HCT116 (cell line): ENCODE measurements at regions not wholly inside any gene's neighbourhood (a gene's known extent, or its start where the extent isn't known, plus 50 kb on each side); places are given as distances from the start of the nearest gene placed in this dataset.

Experiments
- ATAC-seq: fragments of 200-7000 bp; cut with Tn5 transposase; 2 replicates; pipeline ENCODE4 v1.9.1; 2020; ENCODE audit warnings: mild to moderate bottlenecking, moderate library complexity
- BruUV-seq: library from RNA; stranded (reverse); fragments of 400-500 nt; replicated peaks from 2 replicates; lab custom pipeline; 2021; lab: Mats Ljungman, UMichigan
- CTCF ChIA-PET: fragments of 300-600 bp; sonication (Branson Sonifier 250); formaldehyde crosslinking; loops from one replicate; lab custom pipeline; 2021; ENCODE audit warnings: antibody characterized with exemption; lab: Charles Lee
- POLR2A ChIA-PET: fragments of 300-600, 350-600 bp; sonication (Branson Sonifier 250); formaldehyde crosslinking; loops from one replicate; lab custom pipeline; 2021; ENCODE audit warnings: antibody characterized with exemption; lab: Charles Lee
- RAD21 ChIA-PET, 2 experiments: fragments of 300-600 bp; sonication (Branson Sonifier 250); formaldehyde crosslinking; loops; one replicate each; lab custom pipeline; 2023; ENCODE audit warnings: low total read pairs in 2 of 2; ENCODE audit not compliant: uncharacterized antibody in 2 of 2, unreplicated experiment in 2 of 2, low non-redundant PET in 1 of 2; lab: Charles Lee
- DNase-seq: peaks from one replicate; pipeline ENCODE4 v3.0.0-alpha.2; 2010; ENCODE audit warnings: low read depth, low spot score
- H2AFZ ChIP-seq: fragments of 200-600 bp; shearing (Covaris generic), sonication (generic); 2 replicates; pipeline ENCODE4 v1.6.1; 2017; ENCODE audit warnings: low read depth, mixed run types, mixed read lengths, antibody characterized with exemption, low read length; ENCODE audit not compliant: poor library complexity, severe bottlenecking
- H3K27ac ChIP-seq: 2 replicates; pipeline ENCODE4 v1.5.1; 2012; ENCODE audit warnings: low read depth, low read length
- H3K27me3 ChIP-seq: fragments of 200-600 bp; sonication (generic); 2 replicates; pipeline ENCODE4 v1.6.1; 2016; ENCODE audit warnings: mixed run types, low read length, mixed read lengths; ENCODE audit not compliant: insufficient read depth
- H3K36me3 ChIP-seq, 2 experiments: fragments of 200-500 bp in 1 of 2; fragments of 200-600 bp in 1 of 2; sonication (Bioruptor generic) in 1 of 2; sonication (generic) in 1 of 2; 2 replicates each; pipeline versions ENCODE4 v1.5.1 to v1.6.1; 2014 to 2016; ENCODE audit warnings: low read length in 2 of 2, inconsistent platforms in 1 of 2, mixed read lengths in 1 of 2, mixed run types in 1 of 2; ENCODE audit not compliant: insufficient read depth in 2 of 2, control insufficient read depth in 1 of 2
- H3K4me1 ChIP-seq, 2 experiments: fragments of 200-600 bp in 1 of 2; sonication (generic) in 1 of 2; 2 replicates each; pipeline versions ENCODE4 v1.5.1 to v1.6.1; 2012 to 2017; ENCODE audit warnings: low read length in 2 of 2, inconsistent platforms in 1 of 2, mild to moderate bottlenecking in 1 of 2, mixed read lengths in 1 of 2, mixed run types in 1 of 2, moderate library complexity in 1 of 2; ENCODE audit not compliant: insufficient read depth in 2 of 2, control insufficient read depth in 1 of 2
- H3K4me2 ChIP-seq: fragments of 200-600 bp; sonication (generic); 2 replicates; pipeline ENCODE4 v1.6.1; 2017; ENCODE audit warnings: mixed run types, low read length, mixed read lengths
- H3K4me3 ChIP-seq, 2 experiments: fragments of 200-600 bp in 1 of 2; sonication (generic) in 1 of 2; replicated peaks in 1 of 2; 2 replicates each; pipeline ENCODE4 v1.5.1; 2011 to 2016; ENCODE audit warnings: low read length in 2 of 2, control low read depth in 1 of 2, low read depth in 1 of 2, mild to moderate bottlenecking in 1 of 2, mixed read lengths in 1 of 2, mixed run types in 1 of 2
- H3K79me2 ChIP-seq: fragments of 200-600 bp; sonication (generic); 2 replicates; pipeline ENCODE4 v1.6.1; 2017; ENCODE audit warnings: mild to moderate bottlenecking, mixed run types, low read length, moderate library complexity, mixed read lengths; ENCODE audit not compliant: insufficient read depth
- H3K9ac ChIP-seq: fragments of 200-600 bp; sonication (generic); 2 replicates; pipeline ENCODE4 v1.6.1; 2016; ENCODE audit warnings: low read length, mixed read lengths
- H3K9me2 ChIP-seq: fragments of 200-600 bp; sonication (generic), shearing (Covaris generic); 2 replicates; pipeline ENCODE4 v1.6.1; 2017; ENCODE audit warnings: mixed run types, mild to moderate bottlenecking, moderate library complexity; ENCODE audit not compliant: insufficient read depth
- H3K9me3 ChIP-seq, 2 experiments: fragments of 200-500 bp in 1 of 2; fragments of 200-600 bp in 1 of 2; sonication (Bioruptor generic) in 1 of 2; sonication (generic) in 1 of 2; 2 replicates each; pipeline ENCODE4 v1.6.1; 2014 to 2017; ENCODE audit warnings: low read length in 2 of 2, mixed read lengths in 2 of 2, inconsistent platforms in 1 of 2, low read depth in 1 of 2, mild to moderate bottlenecking in 1 of 2, mixed run types in 1 of 2, moderate library complexity in 1 of 2; ENCODE audit not compliant: control insufficient read depth in 1 of 2, insufficient read depth in 1 of 2
- H4K20me1 ChIP-seq: fragments of 200-600 bp; sonication (generic), shearing (Covaris generic); 2 replicates; pipeline ENCODE4 v1.6.1; 2017; ENCODE audit warnings: mixed run types, mild to moderate bottlenecking, moderate library complexity; ENCODE audit not compliant: insufficient read depth
- CBX3 ChIP-seq: IDR thresholded peaks from 2 replicates; pipeline ENCODE4 v1.6.1; 2012; ENCODE audit warnings: low read depth
- EGR1 ChIP-seq: IDR thresholded peaks from 2 replicates; pipeline ENCODE4 v1.6.1; 2012; ENCODE audit warnings: low read depth
- EZH2 ChIP-seq: fragments of 200-600 bp; sonication (generic); IDR thresholded peaks from 2 replicates; pipeline ENCODE4 v1.6.1; 2017; ENCODE audit warnings: antibody characterized with exemption, mixed run types
- EZH2phosphoT487 ChIP-seq: fragments of 200-600 bp; IDR thresholded peaks from 2 replicates; pipeline ENCODE4 v1.6.1; 2018; ENCODE audit warnings: antibody characterized with exemption, borderline replicate concordance
- FOSL1 ChIP-seq: IDR thresholded peaks from 2 replicates; pipeline ENCODE4 v1.6.1; 2012; ENCODE audit warnings: low read depth
- JUND ChIP-seq: IDR thresholded peaks from 2 replicates; pipeline ENCODE4 v1.6.1; 2012
- POLR2A ChIP-seq: IDR thresholded peaks from 2 replicates; pipeline ENCODE4 v1.7.0; 2011; ENCODE audit warnings: borderline replicate concordance; ENCODE audit not compliant: insufficient read depth, insufficient read length; ENCODE audit errors: extremely low read depth
- POLR2AphosphoS5 ChIP-seq: IDR thresholded peaks from 2 replicates; pipeline ENCODE4 v1.6.1; 2011; ENCODE audit warnings: mild to moderate bottlenecking, low read depth, low read length, moderate library complexity
- RAD21 ChIP-seq: IDR thresholded peaks from 2 replicates; pipeline ENCODE4 v1.6.1; 2012; ENCODE audit warnings: low read depth, mild to moderate bottlenecking
- REST ChIP-seq: IDR thresholded peaks from 2 replicates; pipeline ENCODE4 v1.6.1; 2012; ENCODE audit warnings: low read depth
- SIN3A ChIP-seq: IDR thresholded peaks from 2 replicates; pipeline ENCODE4 v1.6.1; 2012; ENCODE audit warnings: low read depth
- SP1 ChIP-seq: IDR thresholded peaks from 2 replicates; pipeline ENCODE4 v1.6.1; 2012; ENCODE audit warnings: low read depth
- SRF ChIP-seq: IDR thresholded peaks from 2 replicates; pipeline ENCODE4 v1.6.1; 2012; ENCODE audit warnings: low read depth
- YY1 ChIP-seq: IDR thresholded peaks from 2 replicates; pipeline ENCODE4 v1.6.1; 2011; ENCODE audit warnings: low read length, low read depth, moderate library complexity, mild to moderate bottlenecking; ENCODE audit not compliant: insufficient replicate concordance; ENCODE audit errors: extremely low read depth
- ZNF274 ChIP-seq: fragments of 200-500 bp; sonication (Bioruptor generic); IDR thresholded peaks from 2 replicates; pipeline ENCODE4 v1.6.1; 2014; ENCODE audit warnings: mild to moderate bottlenecking, low read depth, low read length, inconsistent platforms
- intact Hi-C: fragments of 100-400 bp; cut with micrococcal nuclease; formaldehyde crosslinking; loops from 2 replicates; pipeline ENCODE4 v1.10.0; 2022
- TF ChIP-seq, protein P1 (sequence below): IDR thresholded peaks from 2 replicates; pipeline ENCODE4 v1.6.1; 2012
- TF ChIP-seq, protein P2 (sequence below), 3 experiments: fragments of 200-600 bp in 1 of 3; sonication (generic) in 1 of 3; IDR thresholded peaks in 2 of 3; conservative IDR thresholded peaks in 1 of 3; 2 replicates each; pipeline ENCODE4 v1.5.1; 2012 to 2017; ENCODE audit warnings: low read depth in 2 of 3, low read length in 2 of 3, antibody characterized with exemption in 1 of 3, borderline replicate concordance in 1 of 3, control low read depth in 1 of 3, mild to moderate bottlenecking in 1 of 3, mixed read lengths in 1 of 3, mixed run types in 1 of 3, moderate library complexity in 1 of 3; ENCODE audit not compliant: insufficient read depth in 1 of 3
- TF ChIP-seq, protein P3 (sequence below): IDR thresholded peaks from 2 replicates; pipeline ENCODE4 v1.6.1; 2011; ENCODE audit warnings: mild to moderate bottlenecking, low read length, moderate library complexity; ENCODE audit not compliant: insufficient replicate concordance; ENCODE audit errors: extremely low read depth
- TF ChIP-seq, protein P4 (sequence below): IDR thresholded peaks from 2 replicates; pipeline ENCODE4 v1.6.1; 2012

DNA sequence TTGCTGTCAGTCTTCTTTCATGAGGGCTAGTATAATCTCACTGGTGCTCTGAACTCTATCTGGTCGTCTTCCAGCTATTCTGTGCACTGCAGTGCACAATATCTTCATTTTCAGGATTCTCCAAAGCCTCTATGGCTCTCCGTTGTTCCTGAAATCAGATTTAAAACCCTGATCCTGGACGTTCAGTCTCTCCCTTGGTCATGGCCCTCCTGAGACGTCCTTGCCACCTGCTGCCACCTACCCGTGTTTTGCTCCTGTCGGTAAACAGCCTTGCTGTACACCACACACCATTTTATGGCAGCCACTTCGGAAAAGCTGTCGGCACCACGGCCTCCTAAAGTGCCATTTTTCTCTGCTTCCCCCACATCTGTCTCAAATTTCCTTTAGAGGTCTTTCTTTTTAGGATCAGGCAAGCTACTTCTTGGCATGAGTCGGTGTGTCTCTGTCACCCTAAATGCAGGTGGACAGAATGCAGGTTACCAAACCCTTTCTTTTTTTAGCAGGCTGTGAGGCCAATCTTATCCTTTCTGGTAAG lies 170.0 kb downstream of the HRH4 start:
- Histone ChIP-seq H3K9ac (no peak overlapping the region), H2AFZ (no peak overlapping the region), H3K9me3 (no peaks in the 10 kb centered on the region), H3K36me3 (no peaks in the 10 kb centered on the region), H3K4me3 (no peak overlapping the region), H4K20me1 (no peaks in the 10 kb centered on the region), H3K27me3 (peaks cover 20% of the 10 kb centered on the region), H3K9me2 (no peaks in the 10 kb centered on the region), H3K4me1 (no peaks in the 10 kb centered on the region), H3K4me2 (no peak overlapping the region), H3K27ac (no peak overlapping the region), H3K79me2 (no peaks in the 10 kb centered on the region)
- DNase-seq = no peak
- ChIA-PET RAD21 (no interaction called here), CTCF (no interaction called here), POLR2A (no interaction called here)
- no peak for TF ChIP-seq SIN3A
- TF ChIP-seq, protein P1, sequence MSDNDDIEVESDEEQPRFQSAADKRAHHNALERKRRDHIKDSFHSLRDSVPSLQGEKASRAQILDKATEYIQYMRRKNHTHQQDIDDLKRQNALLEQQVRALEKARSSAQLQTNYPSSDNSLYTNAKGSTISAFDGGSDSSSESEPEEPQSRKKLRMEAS = no peak
- TF ChIP-seq ZNF274 = no peak
- TF ChIP-seq YY1 = no peak
- no peak for TF ChIP-seq EZH2
- TF ChIP-seq SRF = no peak
- TF ChIP-seq POLR2A = no peak
- no peak for TF ChIP-seq FOSL1
- TF ChIP-seq, protein P2, sequence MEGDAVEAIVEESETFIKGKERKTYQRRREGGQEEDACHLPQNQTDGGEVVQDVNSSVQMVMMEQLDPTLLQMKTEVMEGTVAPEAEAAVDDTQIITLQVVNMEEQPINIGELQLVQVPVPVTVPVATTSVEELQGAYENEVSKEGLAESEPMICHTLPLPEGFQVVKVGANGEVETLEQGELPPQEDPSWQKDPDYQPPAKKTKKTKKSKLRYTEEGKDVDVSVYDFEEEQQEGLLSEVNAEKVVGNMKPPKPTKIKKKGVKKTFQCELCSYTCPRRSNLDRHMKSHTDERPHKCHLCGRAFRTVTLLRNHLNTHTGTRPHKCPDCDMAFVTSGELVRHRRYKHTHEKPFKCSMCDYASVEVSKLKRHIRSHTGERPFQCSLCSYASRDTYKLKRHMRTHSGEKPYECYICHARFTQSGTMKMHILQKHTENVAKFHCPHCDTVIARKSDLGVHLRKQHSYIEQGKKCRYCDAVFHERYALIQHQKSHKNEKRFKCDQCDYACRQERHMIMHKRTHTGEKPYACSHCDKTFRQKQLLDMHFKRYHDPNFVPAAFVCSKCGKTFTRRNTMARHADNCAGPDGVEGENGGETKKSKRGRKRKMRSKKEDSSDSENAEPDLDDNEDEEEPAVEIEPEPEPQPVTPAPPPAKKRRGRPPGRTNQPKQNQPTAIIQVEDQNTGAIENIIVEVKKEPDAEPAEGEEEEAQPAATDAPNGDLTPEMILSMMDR (IDR thresholded peaks at IDR 0.05 in 2 of 3, conservative IDR thresholded peaks at IDR 0.05 in 1 of 3; ENCODE audit: borderline replicate concordance in 1 of 3, insufficient read depth in 1 of 3, low read depth in 2 of 3, low read length in 2 of 3) = no peak
- TF ChIP-seq JUND = no peak
- TF ChIP-seq, protein P3, sequence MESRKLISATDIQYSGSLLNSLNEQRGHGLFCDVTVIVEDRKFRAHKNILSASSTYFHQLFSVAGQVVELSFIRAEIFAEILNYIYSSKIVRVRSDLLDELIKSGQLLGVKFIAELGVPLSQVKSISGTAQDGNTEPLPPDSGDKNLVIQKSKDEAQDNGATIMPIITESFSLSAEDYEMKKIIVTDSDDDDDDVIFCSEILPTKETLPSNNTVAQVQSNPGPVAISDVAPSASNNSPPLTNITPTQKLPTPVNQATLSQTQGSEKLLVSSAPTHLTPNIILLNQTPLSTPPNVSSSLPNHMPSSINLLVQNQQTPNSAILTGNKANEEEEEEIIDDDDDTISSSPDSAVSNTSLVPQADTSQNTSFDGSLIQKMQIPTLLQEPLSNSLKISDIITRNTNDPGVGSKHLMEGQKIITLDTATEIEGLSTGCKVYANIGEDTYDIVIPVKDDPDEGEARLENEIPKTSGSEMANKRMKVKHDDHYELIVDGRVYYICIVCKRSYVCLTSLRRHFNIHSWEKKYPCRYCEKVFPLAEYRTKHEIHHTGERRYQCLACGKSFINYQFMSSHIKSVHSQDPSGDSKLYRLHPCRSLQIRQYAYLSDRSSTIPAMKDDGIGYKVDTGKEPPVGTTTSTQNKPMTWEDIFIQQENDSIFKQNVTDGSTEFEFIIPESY = no peak
- TF ChIP-seq RAD21 = no peak
- TF ChIP-seq, protein P4, sequence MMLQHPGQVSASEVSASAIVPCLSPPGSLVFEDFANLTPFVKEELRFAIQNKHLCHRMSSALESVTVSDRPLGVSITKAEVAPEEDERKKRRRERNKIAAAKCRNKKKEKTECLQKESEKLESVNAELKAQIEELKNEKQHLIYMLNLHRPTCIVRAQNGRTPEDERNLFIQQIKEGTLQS = no peak
- TF ChIP-seq EGR1 = no peak
- TF ChIP-seq REST = no peak
- no peak for TF ChIP-seq POLR2AphosphoS5
- TF ChIP-seq EZH2phosphoT487 = no peak
- TF ChIP-seq SP1 = no peak
- no peak for TF ChIP-seq CBX3
- no peak for ATAC-seq
- no TSS peak for BruUV-seq
- intact Hi-C loops = loop anchor here (2.0 kb wide), 1 partner anchor 26 kb away; no protein-coding TSS in a partner anchor
